Activated CD8-positive, alpha-beta memory T cell treated with anti-CD3 and anti-CD28 coated beads, Interleukin-2, amount 50 U/mL, for 24 hours (primary cell): ENCODE measurements at regions not wholly inside any gene's neighbourhood (a gene's known extent, or its start where the extent isn't known, plus 50 kb on each side); places are given as distances from the start of the nearest gene placed in this dataset.
"Not testable (repeated sequence)": the region's sequence is repeated elsewhere in the genome, so short reads cannot be mapped to it uniquely, and the experiment has no call there.

Experiments used
- DNase-seq: peaks from one replicate; pipeline ENCODE4 v3.0.0-alpha.2; 2020; ENCODE audit errors: extremely low read depth

DNA sequence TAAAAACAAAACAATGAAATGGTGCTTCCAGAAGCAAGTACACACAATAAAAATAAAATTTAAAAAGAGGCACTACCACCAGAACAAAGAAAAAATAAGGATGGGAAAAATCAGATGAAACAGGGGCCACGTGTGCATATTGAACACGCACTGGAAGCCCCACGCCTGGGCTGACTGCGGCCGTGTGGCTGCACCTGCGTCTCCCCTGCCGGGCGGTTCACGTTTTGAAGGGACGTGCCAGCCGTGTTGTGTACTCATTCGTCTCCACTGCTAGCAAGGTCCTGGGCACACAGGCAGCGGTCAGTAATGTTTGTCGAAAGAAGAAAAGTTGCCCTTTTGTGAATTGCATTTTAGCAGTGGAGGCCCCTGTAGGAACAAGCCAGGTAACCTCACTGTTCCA, 255.9 kb upstream of the RNF32 start:
- DNase-seq: no peak

DNA sequence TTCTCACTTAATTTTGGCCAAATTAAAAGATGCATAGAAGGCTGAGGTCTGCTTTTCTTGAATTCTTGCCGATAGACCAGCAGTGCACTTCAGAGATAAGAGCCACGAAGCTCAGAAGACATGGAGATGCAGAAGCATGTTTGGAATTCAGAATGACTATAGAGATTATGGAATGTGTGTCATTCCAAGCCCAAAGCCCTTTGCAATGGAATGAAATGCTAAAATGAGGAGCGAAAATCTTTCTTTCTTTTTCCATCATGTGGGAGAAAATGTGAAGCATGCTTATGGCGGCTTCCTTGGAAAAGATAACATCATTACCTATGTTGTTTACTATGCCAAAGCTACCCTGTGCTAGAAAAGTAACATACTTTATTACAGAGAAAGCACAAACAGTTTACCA, 257.0 kb upstream of the RNF32 start:
- no peak for DNase-seq

DNA sequence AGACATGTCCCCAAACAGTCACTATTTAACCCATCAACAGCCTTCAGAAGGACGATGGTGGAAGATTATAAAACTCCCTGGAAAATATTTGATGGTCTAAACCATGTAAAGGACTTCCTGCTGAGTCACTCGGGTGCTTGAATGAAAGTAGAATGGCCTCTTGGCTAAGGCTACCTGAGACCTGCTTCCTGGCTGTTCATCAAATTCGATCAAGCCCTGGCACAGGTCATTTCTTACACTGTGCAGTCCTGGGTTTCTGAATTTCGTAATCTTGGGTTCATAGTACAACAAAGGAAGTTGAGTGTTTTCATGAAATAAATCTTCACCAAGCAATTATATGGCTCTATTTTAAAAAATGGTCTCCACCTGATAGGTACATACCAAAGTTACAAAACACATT, 260.3 kb upstream of the RNF32 start:
- DNase-seq: no peak

DNA sequence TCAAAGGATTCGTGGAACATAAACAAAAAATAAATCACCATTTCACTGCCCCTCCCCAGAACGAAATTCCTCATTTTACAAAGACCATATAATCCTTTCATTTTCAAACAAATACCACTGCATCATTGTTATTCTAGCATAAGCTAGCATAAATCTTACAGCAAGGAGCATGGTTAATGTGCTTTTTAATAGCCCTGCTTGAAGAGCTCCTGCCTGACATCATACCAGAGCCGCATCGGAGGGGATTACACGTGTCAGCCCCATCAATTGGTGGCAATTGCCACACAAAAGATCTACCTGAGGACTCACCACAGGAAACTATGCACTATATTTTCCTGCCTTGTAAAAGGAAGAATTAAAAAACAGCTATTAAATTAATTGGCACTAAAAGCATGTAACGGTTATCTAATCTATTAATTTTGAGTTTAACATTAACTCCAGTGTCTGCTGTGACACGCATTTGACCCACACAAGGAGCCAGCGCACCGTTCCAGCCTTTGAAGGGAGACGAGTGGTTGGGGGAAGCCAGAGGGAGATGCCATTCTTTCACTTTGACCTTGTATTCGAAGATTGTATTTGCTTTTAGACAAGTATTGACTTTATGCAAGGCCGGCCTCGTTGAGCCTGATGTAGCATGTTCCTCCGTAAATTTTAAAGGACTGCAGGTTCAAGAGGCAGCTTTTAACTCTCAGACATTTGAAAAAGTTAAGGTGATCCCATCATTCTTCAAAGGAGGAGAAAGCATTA, 261.1 kb upstream of the RNF32 start:
- no peak for DNase-seq

DNA sequence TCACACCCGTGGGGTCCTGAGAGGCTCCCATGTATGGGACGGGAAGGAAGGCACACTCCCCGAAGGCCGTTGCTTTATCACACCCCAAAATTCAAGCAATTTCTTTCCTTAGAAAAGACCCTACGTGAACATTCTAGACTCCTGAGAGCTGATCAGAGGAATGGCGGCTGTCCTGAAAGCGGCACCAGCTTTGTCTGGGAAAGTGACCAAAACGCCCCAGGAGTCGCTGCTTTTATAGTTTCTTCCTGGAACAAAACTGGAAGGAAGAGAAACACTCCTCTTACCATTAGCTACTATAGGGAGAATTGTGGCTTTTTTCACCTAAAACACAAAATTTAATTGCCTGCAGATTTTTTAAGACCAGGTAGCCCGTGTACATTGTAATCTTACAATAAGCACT, 261.8 kb upstream of the RNF32 start:
- no peak for DNase-seq

DNA sequence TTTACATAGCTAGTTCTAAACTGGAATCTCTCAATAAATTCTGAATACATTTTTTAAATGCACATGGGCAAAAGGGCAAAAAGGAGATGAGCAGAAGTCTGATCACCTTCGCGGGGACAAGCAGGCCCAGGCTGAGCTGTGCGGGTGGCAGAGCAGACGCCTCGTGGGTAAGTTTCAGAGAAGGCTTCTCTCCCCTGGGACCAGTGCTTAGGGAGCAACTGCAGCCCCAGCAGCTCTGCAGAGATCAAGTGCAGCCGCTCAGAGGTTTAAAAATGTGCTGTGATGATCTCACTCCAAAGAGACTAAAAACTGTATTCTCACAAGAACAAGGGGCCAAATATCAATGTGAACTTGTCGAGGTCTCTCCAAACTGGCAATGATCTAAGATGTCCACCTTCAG, 264.3 kb upstream of the RNF32 start:
- DNase-seq: no peak

DNA sequence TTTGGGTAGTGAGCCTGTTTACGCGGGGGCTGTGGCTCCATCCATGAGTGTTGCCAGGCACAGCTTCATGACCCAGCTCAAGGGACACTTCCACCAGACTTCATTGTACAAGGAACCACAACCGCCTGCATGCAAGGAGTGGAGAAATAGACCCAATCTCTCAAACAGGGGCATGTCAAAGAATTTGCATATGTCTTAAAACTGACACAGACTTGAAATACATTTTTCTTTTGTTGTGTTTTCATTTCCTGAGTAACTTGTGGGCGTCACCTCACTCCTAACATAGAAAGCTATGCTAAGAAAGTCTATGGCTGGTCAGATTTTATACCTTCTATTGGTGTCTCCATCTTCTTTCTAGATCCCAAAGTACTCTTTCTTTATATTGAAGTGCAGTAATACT, 266.2 kb upstream of the RNF32 start:
- DNase-seq: no peak

DNA sequence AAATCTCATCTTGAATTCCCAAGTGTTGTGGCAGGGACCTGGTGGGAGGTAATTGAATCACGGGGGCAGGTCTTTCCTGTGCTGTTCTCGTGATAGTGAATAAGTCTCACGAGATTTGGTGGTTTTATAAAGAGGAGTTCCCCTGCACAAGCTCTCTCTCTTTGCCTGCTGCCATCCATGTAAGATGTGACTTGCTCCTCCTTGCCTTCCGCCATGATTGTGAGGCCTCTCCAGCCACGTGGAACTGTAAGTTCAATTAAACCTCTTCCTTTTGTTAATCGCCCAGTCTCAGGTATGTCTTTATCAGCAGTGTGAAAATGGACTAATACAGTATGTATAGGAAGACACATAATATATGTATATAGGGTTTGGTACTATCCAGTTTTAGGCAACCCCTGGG, 270.6 kb upstream of the RNF32 start:
- DNase-seq: not testable (repeated sequence)

DNA sequence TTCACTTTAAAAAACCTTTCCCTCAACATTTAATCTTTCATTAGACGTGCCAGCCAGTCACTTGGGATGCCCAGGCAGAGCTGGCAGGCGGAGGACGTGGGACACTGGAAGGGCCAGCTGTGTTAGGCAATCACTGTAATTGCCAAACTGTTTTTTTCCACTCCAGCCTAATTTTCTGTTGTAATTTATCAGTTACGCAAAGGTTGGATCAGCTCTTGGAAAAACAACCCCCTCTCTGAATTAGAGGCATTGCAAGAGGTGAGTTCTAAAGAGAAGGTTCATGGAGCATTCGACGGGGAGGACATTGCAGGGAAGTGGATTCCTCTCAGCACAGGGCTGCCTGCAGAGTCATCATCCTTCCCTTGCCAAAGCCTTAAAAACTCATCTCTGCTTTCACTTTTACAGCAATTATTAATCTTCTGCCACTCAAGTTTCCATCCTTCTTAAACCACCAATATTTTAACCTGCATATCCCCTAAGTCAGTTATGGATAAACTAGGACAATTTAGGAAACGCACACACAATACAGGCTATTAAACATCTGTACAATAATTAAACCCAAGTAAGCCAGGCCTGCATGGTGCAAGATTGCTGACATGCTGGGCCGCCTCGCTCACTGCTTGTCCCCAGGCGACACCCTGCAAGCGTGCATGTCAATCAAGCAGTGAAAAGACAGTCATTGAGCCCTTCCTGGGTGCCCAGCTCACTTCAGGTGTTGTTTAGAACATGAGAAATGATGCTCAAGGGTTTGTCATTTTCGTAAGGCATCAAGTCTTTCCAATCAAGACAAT, 272.3 kb upstream of the RNF32 start:
- no peak for DNase-seq

DNA sequence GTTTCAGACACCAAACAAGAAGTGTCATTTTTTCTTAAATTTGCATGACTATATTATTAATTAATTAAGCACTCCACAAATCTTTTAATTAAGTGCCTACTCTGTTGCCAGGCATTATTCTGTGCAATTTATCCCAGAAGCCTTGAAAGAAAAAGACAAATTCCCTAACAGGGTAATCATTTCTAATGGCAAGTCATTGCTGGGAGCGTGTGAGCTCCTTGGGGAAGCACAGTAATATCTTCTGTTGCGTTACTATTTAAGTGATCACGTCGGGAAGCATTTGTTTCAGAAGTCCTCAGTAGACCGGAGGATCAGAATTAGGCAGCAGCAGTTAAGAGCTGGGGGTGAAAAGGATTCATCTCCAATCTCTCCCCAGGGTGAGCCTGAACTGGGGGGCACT, 276.8 kb upstream of the RNF32 start:
- DNase-seq: no peak

DNA sequence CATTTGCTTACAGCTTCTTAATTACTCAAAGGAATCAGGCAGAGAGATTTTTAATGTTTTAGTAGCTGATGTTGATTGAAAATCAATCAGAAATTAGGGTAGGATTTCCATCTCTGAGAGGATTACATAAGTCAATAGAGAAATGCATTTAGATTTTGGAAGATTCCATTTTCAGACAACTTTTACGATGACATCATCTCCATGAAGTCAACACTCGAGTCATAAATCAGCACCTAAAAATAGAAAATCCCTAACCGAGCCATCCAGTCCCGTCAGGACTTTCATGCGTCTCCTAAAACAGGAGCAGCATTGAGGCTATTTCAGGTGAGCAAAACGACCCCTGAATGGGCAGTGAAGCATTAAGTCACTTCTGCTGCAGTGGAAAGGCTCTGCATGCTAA, 279.7 kb upstream of the RNF32 start:
- DNase-seq: no peak

DNA sequence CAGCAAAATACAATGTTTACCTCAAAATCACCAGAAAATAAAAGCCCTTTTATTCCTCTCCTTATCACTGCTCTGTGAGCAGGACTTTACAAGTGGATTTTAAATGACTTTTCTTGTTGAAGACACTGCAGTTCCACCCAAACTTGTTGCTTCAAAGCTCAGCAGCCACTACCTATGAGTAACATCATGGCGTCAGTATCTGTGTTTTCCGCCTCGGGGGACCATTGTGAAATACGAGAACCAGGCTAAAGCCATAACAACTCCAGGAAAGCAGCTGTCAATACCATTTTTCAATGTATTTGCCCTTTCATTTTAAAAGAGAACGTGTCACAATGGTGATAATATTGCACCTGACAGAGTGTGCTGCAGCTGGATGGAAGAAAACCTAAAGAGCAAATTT, 284.0 kb upstream of the RNF32 start:
- no peak for DNase-seq

DNA sequence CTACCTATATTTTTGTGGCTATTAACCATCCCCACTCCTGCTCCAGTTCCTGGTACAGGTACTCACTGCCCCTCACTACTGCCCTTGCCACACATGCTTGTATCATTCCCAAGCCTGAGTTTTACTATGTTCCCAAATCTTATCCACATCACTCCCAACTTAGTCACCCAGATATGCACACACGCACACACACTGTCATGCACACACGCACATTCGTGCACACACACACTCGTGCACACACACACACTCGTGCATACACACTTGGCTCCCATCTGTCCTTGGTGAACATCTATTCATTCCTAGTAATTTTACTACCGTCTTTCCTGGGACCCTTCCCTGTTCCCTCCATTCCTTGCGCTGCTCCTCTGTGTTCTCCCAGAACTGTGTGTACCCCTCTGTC, 287.2 kb upstream of the RNF32 start:
- no peak for DNase-seq

DNA sequence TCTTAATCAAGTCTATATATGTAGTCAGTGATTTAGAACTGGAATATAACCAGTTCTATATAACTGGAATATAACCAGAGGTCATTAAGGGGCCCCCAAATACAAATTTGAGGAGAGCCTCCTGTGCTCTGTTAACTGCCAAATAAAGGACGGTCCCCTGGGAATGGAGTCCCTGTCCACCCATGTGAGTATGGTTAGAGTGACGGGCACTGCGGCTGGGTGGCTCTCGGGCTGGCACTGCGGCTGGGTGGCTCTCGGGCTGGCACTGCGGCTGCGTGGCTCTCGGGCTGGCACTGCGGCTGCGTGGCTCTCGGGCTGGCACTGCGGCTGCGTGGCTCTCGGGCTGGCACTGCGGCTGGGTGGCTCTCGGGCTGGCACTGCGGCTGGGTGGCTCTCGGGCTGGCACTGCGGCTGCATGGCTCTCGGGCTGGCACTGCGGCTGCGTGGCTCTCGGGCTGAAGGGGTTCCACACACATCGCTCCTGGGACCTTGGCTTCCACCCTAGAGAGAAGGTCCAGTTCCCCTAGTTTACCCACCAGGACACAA, 292.8 kb upstream of the RNF32 start:
- DNase-seq: not testable (repeated sequence)

DNA sequence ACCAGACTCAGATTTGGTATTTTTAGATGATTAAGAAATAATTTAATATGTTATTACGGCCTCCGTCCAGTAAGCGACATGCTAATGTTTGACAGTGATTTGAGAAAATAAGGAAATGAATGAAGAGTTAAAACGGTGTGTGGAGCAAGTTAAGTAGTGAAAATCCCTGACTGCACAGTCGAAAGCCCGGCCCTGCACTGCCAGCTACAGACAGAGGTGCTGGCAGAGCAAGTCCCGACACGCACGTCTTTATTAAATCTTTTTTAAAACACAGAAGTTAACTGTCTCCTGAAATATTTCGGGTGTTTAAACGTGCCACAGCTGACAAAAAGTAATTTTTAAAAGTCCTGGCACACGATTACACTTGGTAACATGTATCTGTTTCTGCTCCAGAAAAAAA, 293.4 kb upstream of the RNF32 start:
- no peak for DNase-seq

DNA sequence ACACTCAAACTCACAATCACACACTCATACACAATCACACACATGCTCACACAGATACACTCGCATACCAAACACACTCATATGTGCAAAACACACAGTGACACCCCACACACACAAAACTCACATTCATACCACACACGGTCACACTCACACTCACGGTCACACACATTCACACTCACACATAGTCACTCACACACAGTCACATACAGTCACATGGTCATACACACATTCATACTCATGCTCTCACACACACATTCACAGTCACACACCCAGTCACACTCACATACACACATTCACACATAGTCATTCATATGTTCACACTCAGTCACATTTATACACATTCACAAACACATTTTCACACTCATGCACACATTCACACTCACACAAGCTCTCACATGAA, 296.0 kb upstream of the RNF32 start:
- no peak for DNase-seq

DNA sequence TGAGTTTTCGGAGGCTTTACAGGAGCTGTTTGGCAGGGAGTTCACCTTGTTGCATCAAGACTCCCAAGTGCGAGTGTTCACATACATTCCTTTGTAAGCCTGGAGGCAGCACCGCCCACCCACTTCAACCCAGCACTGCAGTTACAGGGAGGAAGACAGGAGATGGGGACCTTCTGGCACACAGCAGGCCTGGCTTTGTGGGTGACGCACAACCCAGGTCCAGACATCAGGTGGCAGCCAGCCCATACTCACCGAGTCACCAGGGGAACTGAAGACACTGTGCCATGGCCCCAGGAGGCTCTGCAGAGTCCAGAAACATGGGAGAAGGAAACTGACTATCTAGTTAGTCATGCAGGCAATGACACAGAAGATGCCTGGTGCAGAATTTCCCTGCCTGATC, 305.9 kb upstream of the RNF32 start:
- no peak for DNase-seq

DNA sequence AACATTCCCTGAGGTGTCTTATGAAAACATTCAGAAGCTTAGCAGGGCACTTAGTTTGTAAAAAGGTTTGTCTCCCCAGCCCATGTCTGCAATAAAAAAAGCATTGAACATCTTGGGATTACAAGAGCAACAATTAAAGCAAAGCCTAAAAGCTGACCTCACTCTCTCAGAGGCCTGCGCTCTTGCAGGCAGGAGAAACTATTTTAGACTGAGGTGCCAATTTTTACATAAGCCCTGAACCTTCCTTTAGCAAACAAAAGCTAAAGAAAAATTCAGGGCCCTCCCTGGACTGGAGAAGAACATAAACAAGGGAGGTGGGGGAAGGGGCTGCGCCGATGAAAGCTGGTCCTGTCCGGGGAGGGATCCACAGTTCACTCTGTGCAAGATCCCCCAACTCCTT, 312.7 kb upstream of the RNF32 start:
- no peak for DNase-seq

DNA sequence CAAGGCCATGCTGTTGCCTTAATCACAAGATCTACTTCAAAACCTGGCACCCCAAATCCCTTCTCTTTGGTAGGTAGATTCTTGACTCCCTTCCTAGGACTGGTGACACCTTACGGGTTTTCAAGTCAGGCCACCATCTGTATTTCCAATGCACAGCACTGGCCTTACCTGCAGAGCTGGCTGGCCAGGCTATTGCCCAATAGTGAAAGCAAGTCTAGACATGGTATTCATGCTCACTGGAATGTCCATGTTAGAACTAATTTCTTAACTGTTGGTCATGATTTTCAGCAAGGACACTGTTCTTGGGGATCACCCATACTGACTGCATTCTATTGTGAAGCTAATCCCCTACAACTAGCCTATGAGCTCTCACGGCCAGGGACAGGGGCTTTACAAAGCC, 313.1 kb upstream of the RNF32 start:
- DNase-seq: no peak

DNA sequence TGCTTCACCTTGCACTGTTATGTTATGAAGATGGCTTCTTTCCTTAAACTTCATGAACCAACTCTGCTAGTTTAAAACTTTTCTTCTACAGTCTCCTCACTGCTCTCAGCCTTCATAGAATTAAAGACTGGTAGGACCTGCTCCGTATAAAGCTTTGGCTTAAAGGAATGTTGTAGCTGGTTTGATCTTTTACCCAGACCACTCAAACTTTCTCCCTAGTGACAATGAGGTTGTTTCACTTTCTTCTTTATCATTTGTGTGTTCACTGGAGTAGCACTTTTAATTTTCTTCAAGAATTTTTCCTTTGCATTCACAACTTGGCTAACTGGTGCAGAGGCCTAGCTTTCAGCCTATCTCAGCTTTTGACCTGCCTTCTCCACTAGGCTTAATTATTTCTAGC, 316.4 kb upstream of the RNF32 start:
- DNase-seq: no peak

DNA sequence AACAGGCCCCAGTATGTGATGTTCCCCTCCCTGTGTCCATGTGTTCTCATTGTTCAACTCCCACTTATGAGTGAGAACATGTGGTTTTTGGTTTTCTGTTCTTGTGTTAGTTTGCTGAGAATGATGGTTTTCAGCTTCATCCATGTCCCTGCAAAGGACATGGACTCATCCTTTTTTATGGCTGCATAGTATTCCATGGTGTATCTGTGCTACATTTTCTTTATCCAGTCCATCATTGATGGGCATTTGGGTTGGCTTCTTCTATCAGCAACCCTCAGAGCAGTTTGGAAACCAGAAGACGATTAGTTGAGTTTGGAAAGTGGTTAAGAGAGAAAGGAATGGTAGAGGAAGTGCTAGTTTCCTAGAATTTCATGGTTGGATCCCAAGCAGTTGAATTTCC, 319.1 kb upstream of the RNF32 start:
- not testable (repeated sequence) for DNase-seq

DNA sequence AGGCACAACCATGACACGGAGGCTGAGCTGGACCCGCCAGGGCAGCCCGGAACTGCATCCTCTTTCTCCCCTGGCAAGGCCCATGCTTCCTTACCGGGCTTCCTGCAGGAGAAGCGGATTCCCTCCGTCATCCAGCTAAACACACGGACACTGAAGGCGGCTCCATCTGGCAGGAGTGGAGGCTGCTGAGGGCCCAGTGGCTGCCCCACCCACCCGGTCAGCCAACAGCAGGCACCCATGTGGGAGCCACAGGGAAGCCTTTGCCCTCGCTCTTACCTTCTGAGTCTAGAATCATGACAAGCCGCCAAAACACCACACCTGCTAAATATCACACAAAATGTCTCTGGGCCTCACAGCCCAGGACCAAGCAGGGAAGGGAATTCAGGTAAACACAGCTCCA, 321.6 kb upstream of the RNF32 start:
- DNase-seq: no peak

DNA sequence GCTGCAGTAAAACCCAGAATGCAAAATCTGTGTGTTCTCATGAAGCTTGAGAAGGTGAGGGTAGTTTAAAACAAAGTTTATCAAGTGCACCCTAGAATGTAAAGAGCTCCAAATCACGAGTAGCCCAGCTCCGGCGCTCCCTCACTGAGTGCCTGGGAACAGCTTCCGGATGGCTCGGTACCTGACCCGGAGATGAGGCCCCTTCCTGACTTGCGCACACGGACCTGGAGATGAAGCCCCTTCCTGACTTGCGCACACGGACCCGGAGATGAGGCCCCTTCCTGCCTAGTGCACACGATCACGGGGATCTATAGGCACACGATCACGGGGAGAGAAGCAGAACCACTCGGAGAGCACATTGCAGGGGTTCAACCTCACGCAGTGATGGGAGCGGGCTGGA, 322.1 kb upstream of the RNF32 start:
- DNase-seq: no peak
